Thyroid gland (tissue), 4 donors: ENCODE measurements at regions not wholly inside any gene's neighbourhood (a gene's known extent, or its start where the extent isn't known, plus 50 kb on each side); places are given as distances from the start of the nearest gene placed in this dataset.

Source experiments
- POLR2A ChIP-seq, 2 donors: fragments of 450-650 bp; IDR thresholded peaks; one replicate each; pipeline ENCODE4 v1.6.1; 2017; ENCODE audit warnings: antibody characterized with exemption in 2 of 2, mild to moderate bottlenecking in 2 of 2, moderate library complexity in 1 of 2
- TF ChIP-seq, protein P1 (sequence below), 6 experiments: fragments of 200-600 bp in 3 of 6; fragments of 450-650 bp in 3 of 6; sonication (generic) in 3 of 6; IDR thresholded peaks; one replicate each; pipeline ENCODE4 v1.5.1; 2016 to 2019; ENCODE audit warnings: antibody characterized with exemption in 6 of 6, mild to moderate bottlenecking in 2 of 6, inconsistent platforms in 1 of 6, moderate library complexity in 1 of 6

DNA sequence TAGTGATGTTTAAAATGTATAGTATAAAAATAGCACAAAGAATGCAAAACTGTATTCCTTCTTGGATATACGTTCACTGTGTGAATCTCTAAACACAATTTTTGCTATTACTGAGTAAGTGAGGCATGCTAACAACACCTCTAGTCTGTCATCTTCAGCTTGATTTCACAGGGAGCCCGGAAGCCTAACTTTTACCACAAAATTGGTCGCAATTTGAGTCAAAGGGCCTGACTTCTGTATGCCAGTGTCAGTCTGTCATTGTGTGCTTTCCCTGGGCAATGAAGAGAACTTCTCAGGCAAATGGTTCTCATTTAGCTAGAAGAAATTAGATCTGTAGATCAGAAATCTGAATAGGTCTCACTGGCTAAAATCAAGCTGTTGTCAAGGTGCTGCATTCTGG lies 1059.5 kb downstream of the FAM181B start:
- TF ChIP-seq, protein P1, sequence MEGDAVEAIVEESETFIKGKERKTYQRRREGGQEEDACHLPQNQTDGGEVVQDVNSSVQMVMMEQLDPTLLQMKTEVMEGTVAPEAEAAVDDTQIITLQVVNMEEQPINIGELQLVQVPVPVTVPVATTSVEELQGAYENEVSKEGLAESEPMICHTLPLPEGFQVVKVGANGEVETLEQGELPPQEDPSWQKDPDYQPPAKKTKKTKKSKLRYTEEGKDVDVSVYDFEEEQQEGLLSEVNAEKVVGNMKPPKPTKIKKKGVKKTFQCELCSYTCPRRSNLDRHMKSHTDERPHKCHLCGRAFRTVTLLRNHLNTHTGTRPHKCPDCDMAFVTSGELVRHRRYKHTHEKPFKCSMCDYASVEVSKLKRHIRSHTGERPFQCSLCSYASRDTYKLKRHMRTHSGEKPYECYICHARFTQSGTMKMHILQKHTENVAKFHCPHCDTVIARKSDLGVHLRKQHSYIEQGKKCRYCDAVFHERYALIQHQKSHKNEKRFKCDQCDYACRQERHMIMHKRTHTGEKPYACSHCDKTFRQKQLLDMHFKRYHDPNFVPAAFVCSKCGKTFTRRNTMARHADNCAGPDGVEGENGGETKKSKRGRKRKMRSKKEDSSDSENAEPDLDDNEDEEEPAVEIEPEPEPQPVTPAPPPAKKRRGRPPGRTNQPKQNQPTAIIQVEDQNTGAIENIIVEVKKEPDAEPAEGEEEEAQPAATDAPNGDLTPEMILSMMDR (IDR thresholded peaks at IDR 0.05): no peak
- no peak for TF ChIP-seq POLR2A (IDR thresholded peaks at IDR 0.05)
